Ectodermal cell (in vitro differentiated cells): ENCODE measurements at regions not wholly inside any gene's neighbourhood (a gene's known extent, or its start where the extent isn't known, plus 50 kb on each side); places are given as distances from the start of the nearest gene placed in this dataset.
"Not testable (repeated sequence)": the region's sequence is repeated elsewhere in the genome, so short reads cannot be mapped to it uniquely, and the experiment has no call there.

Source experiments
- H3K27ac ChIP-seq: 2 replicates; pipeline ENCODE4 v1.7.0; 2013; ENCODE audit warnings: mild to moderate bottlenecking, low read depth, low read length; ENCODE audit not compliant: insufficient read depth, poor library complexity, severe bottlenecking
- H3K27me3 ChIP-seq: 2 replicates; pipeline ENCODE4 v1.7.0; 2013; ENCODE audit warnings: mild to moderate bottlenecking, low read length; ENCODE audit not compliant: insufficient read depth, control insufficient read depth, poor library complexity, severe bottlenecking
- H3K36me3 ChIP-seq: one replicate; pipeline ENCODE4 v1.7.0; 2013; ENCODE audit warnings: low read length; ENCODE audit not compliant: control insufficient read depth, insufficient read depth
- H3K4me1 ChIP-seq: one replicate; pipeline ENCODE4 v1.7.0; 2013; ENCODE audit warnings: low read length; ENCODE audit not compliant: control insufficient read depth, insufficient read depth
- H3K4me3 ChIP-seq: 2 replicates; pipeline ENCODE4 v1.7.0; 2013; ENCODE audit warnings: low read depth, low read length, control low read depth; ENCODE audit not compliant: insufficient read depth
- H3K9me3 ChIP-seq: 2 replicates; pipeline ENCODE4 v1.7.0; 2013; ENCODE audit warnings: mild to moderate bottlenecking, low read length, moderate library complexity; ENCODE audit not compliant: control insufficient read depth
- WGBS, 2 experiments: methylation state at CpG; one replicate each; pipeline ENCODE4 v1.1.7; 2013; ENCODE audit warnings: missing lambda C conversion rate in 2 of 2; 5-methylcytosine and 5-hydroxymethylcytosine counted together

- no peak overlapping the region for H3K4me3 ChIP-seq
- WGBS, 2 experiments: 32 to 35% methylated on average over 6 of the region's 6 CpGs
These were observed 199.9 kb downstream of the SHOX start for GRCh38 chrX:830532-830931.

GRCh38 chrX:829145-829544 lies 198.6 kb downstream of the SHOX start:
- no peak overlapping the region for H3K27ac ChIP-seq
- no peaks in the 10 kb centered on the region for H3K36me3 ChIP-seq
- H3K27me3 ChIP-seq: no peaks in the 10 kb centered on the region
- H3K4me3 ChIP-seq: no peak overlapping the region
- H3K9me3 ChIP-seq: no peaks in the 10 kb centered on the region
- H3K4me1 ChIP-seq: peaks cover 7% of the 10 kb centered on the region
- 89 to 92% methylated on average over 3 of the region's 3 CpGs for WGBS, 2 experiments

More at GRCh38 chrX:830532-830931, 199.9 kb downstream of the SHOX start:
- Histone ChIP-seq H3K9me3 (no peaks in the 10 kb centered on the region), H3K4me1 (peaks cover 7% of the 10 kb centered on the region), H3K27me3 (no peaks in the 10 kb centered on the region), H3K27ac (no peak overlapping the region), H3K36me3 (no peaks in the 10 kb centered on the region)

GRCh38 chrX:828411-828959 lies 197.9 kb downstream of the SHOX start:
- Histone ChIP-seq H3K4me1 (peaks cover 7% of the 10 kb centered on the region), H3K4me3 (no peak overlapping the region), H3K9me3 (no peaks in the 10 kb centered on the region), H3K27ac (no peak overlapping the region), H3K27me3 (no peaks in the 10 kb centered on the region), H3K36me3 (no peaks in the 10 kb centered on the region)
- 90% methylated on average over 8 of the region's 8 CpGs for WGBS, 2 experiments

GRCh38 chrX:826448-826847 lies 195.9 kb downstream of the SHOX start:
- Histone ChIP-seq H3K27ac (no peak overlapping the region), H3K36me3 (no peaks in the 10 kb centered on the region), H3K27me3 (no peaks in the 10 kb centered on the region), H3K4me3 (no peak overlapping the region), H3K4me1 (peaks cover 7% of the 10 kb centered on the region), H3K9me3 (no peaks in the 10 kb centered on the region)
- WGBS, 2 experiments: 24 to 30% methylated on average over 9 of the region's 9 CpGs

- Histone ChIP-seq H3K9me3 (no peaks in the 10 kb centered on the region), H3K4me1 (peaks cover 7% of the 10 kb centered on the region), H3K4me3 (no peak overlapping the region), H3K27ac (no peak overlapping the region), H3K36me3 (no peaks in the 10 kb centered on the region), H3K27me3 (no peaks in the 10 kb centered on the region)
- 82 to 84% methylated on average over 11 of the region's 11 CpGs for WGBS, 2 experiments
These were observed 195.4 kb downstream of the SHOX start for GRCh38 chrX:825991-826390.

- H3K27ac ChIP-seq, H3K9me3 ChIP-seq, H3K4me1 ChIP-seq, H3K36me3 ChIP-seq, H3K27me3 ChIP-seq, H3K4me3 ChIP-seq: not testable (repeated sequence)
- 100% methylated on average over 1 of the region's 1 CpG; no CpG with 5 or more reads in 1 of the 2 experiments for WGBS, 2 experiments
These were observed 192.5 kb downstream of the SHOX start for GRCh38 chrX:823073-823472.

- WGBS, 2 experiments: 91 to 92% methylated on average over 12 of the region's 12 CpGs
- Histone ChIP-seq H3K36me3 (no peaks in the 10 kb centered on the region), H3K9me3 (no peaks in the 10 kb centered on the region), H3K27me3 (no peaks in the 10 kb centered on the region), H3K4me3 (no peak overlapping the region), H3K27ac (no peak overlapping the region), H3K4me1 (peaks cover 6% of the 10 kb centered on the region)
These were observed 190.9 kb downstream of the SHOX start for GRCh38 chrX:821327-822107.

GRCh38 chrX:819684-820083 lies 189.1 kb downstream of the SHOX start:
- Histone ChIP-seq H3K4me1 (no peaks in the 10 kb centered on the region), H3K27me3 (no peaks in the 10 kb centered on the region)
- 94 to 95% methylated on average over 15 of the region's 15 CpGs for WGBS, 2 experiments

GRCh38 chrX:817759-818300 lies 187.2 kb downstream of the SHOX start:
- H3K4me1 ChIP-seq: no peaks in the 10 kb centered on the region
- 95 to 97% methylated on average over 8 of the region's 9 CpGs for WGBS, 2 experiments
- H3K9me3 ChIP-seq: no peaks in the 10 kb centered on the region
- H3K4me3 ChIP-seq: no peak overlapping the region
- no peak overlapping the region for H3K27ac ChIP-seq
- H3K36me3 ChIP-seq: no peaks in the 10 kb centered on the region
- no peaks in the 10 kb centered on the region for H3K27me3 ChIP-seq

More at GRCh38 chrX:819684-820083, 189.1 kb downstream of the SHOX start:
- Histone ChIP-seq H3K4me3 (no peak overlapping the region), H3K27ac (no peak overlapping the region), H3K9me3 (no peaks in the 10 kb centered on the region), H3K36me3 (no peaks in the 10 kb centered on the region)

GRCh38 chrX:817147-817546 lies 186.6 kb downstream of the SHOX start:
- H3K4me1 ChIP-seq, H3K36me3 ChIP-seq, H3K27ac ChIP-seq, H3K9me3 ChIP-seq, H3K27me3 ChIP-seq, H3K4me3 ChIP-seq: not testable (repeated sequence)
- WGBS, 2 experiments: 94% methylated on average over 9 of the region's 9 CpGs
